ENCODE measurements at regions not wholly inside any gene's neighbourhood (a gene's known extent, or its start where the extent isn't known, plus 50 kb on each side); places are given as distances from the start of the nearest gene placed in this dataset.

DNA sequence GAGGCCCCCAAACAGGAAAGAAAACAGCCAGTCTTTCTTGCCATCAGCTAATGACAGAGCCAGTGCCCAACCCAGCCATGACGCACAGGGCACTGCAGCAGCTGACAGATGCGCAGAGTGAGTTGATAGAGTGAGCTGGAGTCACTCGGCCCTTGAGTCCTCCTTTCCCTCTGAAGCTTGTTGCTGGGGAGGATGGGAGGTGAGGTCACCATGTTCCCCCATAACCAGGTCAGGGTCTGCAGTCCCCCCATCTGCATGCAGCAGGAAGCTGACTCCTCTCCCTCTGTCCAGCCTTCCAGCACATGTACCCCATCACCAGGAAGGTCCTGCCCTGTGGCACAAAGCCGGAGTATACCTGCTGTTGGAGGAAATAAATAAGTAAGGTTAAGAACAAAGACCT, 174.6 kb downstream of the ABHD5 start:
- TF ChIP-seq, protein P1, sequence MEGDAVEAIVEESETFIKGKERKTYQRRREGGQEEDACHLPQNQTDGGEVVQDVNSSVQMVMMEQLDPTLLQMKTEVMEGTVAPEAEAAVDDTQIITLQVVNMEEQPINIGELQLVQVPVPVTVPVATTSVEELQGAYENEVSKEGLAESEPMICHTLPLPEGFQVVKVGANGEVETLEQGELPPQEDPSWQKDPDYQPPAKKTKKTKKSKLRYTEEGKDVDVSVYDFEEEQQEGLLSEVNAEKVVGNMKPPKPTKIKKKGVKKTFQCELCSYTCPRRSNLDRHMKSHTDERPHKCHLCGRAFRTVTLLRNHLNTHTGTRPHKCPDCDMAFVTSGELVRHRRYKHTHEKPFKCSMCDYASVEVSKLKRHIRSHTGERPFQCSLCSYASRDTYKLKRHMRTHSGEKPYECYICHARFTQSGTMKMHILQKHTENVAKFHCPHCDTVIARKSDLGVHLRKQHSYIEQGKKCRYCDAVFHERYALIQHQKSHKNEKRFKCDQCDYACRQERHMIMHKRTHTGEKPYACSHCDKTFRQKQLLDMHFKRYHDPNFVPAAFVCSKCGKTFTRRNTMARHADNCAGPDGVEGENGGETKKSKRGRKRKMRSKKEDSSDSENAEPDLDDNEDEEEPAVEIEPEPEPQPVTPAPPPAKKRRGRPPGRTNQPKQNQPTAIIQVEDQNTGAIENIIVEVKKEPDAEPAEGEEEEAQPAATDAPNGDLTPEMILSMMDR (IDR thresholded peaks at IDR 0.05) = no peak
- TF ChIP-seq EP300 (IDR thresholded peaks at IDR 0.05) = no peak
- TF ChIP-seq POLR2AphosphoS5 (IDR thresholded peaks at IDR 0.05) = no peak

Data from stomach (tissue), 4 donors.